ENCODE measurements at regions not wholly inside any gene's neighbourhood (a gene's known extent, or its start where the extent isn't known, plus 50 kb on each side); places are given as distances from the start of the nearest gene placed in this dataset.

DNA sequence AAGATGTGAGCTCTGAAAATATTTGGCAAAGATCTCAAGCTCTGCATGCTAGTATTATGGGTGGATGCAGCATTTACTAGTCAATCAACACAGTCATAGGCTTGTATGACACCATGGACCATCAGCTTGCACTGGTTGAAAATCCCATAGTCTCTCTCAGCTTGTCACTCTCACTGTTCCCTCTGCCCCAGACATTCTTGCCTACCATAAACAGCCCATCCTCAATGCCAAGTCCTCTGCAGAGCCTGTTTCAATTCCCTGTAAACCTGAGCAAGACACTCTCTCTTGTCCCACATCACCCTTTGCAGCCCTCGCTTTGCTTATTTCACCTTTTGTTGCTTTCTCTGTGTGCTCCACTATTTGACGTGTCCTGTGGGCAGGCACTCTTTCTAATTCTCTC is 264.6 kb downstream of the ICE1 start:
- no peaks in the 10 kb centered on the region for H3K36me3 ChIP-seq (ENCODE audit: control insufficient read depth in 2 of 2, extremely low read depth in 1 of 2, insufficient read depth in 2 of 2, low read length in 2 of 2)
- H3K4me2 ChIP-seq (ENCODE audit: insufficient read depth, low read length): no peak overlapping the region
- DNase-seq (ENCODE audit: low read depth, low spot score) (no peak), FAIRE-seq (no peak)
- BruUV-seq (replicated peaks): no TSS peak
- H3K9me1 ChIP-seq (replicated peaks; ENCODE audit: control insufficient read depth, extremely low read depth, insufficient read depth, low read length): no peaks in the 10 kb centered on the region
- H3K27me3 ChIP-seq (ENCODE audit: control insufficient read depth in 2 of 2, insufficient read depth in 2 of 2, low read length in 2 of 2): no peaks in the 10 kb centered on the region
- H3K27ac ChIP-seq (ENCODE audit: insufficient read depth, low read depth, low read length): no peak overlapping the region
- H2AFZ ChIP-seq (ENCODE audit: low read depth, low read length): no peak overlapping the region
- CTCF ChIA-PET: no interaction called here
- peaks cover 7% of the 10 kb centered on the region for H3K9me3 ChIP-seq (replicated peaks; ENCODE audit: control insufficient read depth, insufficient read depth, low read length)
- no peaks in the 10 kb centered on the region for H4K20me1 ChIP-seq (replicated peaks; ENCODE audit: control insufficient read depth, extremely low read depth, insufficient read depth, low read length)
- intact Hi-C loops (cut with micrococcal nuclease) (no loop called here), dilution Hi-C loops (cut with MboI; ENCODE audit: extremely low pct_ligation_motif_present, low sequenced_read_pairs) (no loop called here)
- H3K9ac ChIP-seq (replicated peaks; ENCODE audit: extremely low read depth, insufficient read depth, low read length): no peak overlapping the region
- POLR2A ChIA-PET: no interaction called here
- TF ChIP-seq POLR2AphosphoS5 (IDR thresholded peaks at IDR 0.05; ENCODE audit: insufficient read depth, low read depth, low read length) (no peak), POLR2A (IDR thresholded peaks at IDR 0.05; ENCODE audit: low read depth, low read length) (no peak), FOS (IDR thresholded peaks at IDR 0.05; ENCODE audit: borderline replicate concordance, insufficient read depth, low read length) (no peak), JUN (IDR thresholded peaks at IDR 0.05; ENCODE audit: borderline replicate concordance, insufficient read depth, insufficient read length, low read depth) (no peak), EZH2 (IDR thresholded peaks at IDR 0.05; ENCODE audit: borderline replicate concordance, low read depth, low read length, severe bottlenecking) (no peak), GATA2 (IDR thresholded peaks at IDR 0.05; ENCODE audit: insufficient read depth, insufficient read length, low read depth, low read length) (no peak), MYC (IDR thresholded peaks at IDR 0.05; ENCODE audit: low read depth, low read length) (no peak)
- TF ChIP-seq, protein P1, sequence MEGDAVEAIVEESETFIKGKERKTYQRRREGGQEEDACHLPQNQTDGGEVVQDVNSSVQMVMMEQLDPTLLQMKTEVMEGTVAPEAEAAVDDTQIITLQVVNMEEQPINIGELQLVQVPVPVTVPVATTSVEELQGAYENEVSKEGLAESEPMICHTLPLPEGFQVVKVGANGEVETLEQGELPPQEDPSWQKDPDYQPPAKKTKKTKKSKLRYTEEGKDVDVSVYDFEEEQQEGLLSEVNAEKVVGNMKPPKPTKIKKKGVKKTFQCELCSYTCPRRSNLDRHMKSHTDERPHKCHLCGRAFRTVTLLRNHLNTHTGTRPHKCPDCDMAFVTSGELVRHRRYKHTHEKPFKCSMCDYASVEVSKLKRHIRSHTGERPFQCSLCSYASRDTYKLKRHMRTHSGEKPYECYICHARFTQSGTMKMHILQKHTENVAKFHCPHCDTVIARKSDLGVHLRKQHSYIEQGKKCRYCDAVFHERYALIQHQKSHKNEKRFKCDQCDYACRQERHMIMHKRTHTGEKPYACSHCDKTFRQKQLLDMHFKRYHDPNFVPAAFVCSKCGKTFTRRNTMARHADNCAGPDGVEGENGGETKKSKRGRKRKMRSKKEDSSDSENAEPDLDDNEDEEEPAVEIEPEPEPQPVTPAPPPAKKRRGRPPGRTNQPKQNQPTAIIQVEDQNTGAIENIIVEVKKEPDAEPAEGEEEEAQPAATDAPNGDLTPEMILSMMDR (IDR thresholded peaks at IDR 0.05; ENCODE audit: extremely low read depth in 1 of 2, insufficient read depth in 1 of 2, low read depth in 1 of 2, low read length in 2 of 2): no peak
- TF ChIP-seq, protein P2, sequence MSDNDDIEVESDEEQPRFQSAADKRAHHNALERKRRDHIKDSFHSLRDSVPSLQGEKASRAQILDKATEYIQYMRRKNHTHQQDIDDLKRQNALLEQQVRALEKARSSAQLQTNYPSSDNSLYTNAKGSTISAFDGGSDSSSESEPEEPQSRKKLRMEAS (IDR thresholded peaks at IDR 0.05; ENCODE audit: insufficient read depth, insufficient read length): no peak
- H3K4me1 ChIP-seq (ENCODE audit: control insufficient read depth, extremely low read depth, insufficient read depth, low read length): no peaks in the 10 kb centered on the region
- H3K4me3 ChIP-seq (replicated peaks in 1 of 3; ENCODE audit: insufficient read depth in 1 of 3, low read depth in 1 of 3, low read length in 3 of 3): no peak overlapping the region
- H3K79me2 ChIP-seq (ENCODE audit: control insufficient read depth, insufficient read depth, low read length): no peaks in the 10 kb centered on the region
